ENCODE measurements at regions not wholly inside any gene's neighbourhood (a gene's known extent, or its start where the extent isn't known, plus 50 kb on each side); places are given as distances from the start of the nearest gene placed in this dataset.

DNA sequence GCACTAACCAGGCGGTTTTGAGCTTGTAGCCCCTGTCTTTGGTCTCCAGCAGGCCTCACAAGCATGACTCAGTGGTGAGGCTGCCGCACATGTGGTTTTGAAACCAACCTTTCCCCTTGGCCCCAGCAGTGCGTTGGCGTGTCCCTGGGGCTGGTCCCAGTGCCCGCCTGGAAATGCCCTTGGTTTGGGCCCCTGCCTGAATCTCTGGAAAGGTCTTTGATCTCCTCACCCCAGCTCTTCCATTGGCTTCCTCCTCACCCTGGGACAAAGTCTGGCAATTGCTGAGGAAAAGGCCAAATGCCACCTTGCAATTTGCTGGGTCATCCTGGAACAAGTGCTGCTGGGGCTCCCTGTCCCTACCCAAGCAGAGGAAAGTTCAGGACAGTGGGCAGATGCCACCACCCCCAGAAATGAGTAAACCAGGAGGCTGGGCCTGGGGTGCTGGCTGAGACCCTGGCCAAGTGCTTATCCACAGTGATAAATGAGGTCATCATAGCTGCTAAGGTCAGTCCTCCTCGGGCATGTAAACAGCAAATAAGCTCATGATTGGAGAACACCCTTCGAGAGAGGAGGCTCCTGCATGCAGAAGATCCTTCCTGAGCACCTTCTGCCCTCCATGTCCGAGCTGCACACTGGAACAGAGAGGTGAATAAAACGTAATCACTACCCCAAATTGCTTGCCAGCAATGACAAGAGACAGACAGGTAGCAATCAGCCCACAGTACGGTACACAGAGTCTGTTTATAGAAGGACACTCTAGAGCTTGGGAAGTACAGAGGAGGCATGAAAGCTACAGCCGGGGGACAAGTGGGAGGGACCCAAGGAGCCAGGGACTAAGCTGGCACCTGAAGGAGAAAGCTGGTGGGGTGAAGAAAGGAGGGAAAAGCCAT lies 98.9 kb upstream of the CPEB4 start:
- no peak for TF ChIP-seq POLR2A (IDR thresholded peaks at IDR 0.05; ENCODE audit: low read depth, low read length)
- FAIRE-seq, result peak; percentile 84
- peak; percentile 95 for DNase-seq (ENCODE audit: insufficient read length, low spot score)

GRCh38 chr5:173790177-173790719 lies 97.9 kb upstream of the CPEB4 start:
- no peak for TF ChIP-seq POLR2A (IDR thresholded peaks at IDR 0.05; ENCODE audit: low read depth, low read length)
- no peak for DNase-seq (ENCODE audit: insufficient read length, low spot score)
- FAIRE-seq, result no peak

DNA sequence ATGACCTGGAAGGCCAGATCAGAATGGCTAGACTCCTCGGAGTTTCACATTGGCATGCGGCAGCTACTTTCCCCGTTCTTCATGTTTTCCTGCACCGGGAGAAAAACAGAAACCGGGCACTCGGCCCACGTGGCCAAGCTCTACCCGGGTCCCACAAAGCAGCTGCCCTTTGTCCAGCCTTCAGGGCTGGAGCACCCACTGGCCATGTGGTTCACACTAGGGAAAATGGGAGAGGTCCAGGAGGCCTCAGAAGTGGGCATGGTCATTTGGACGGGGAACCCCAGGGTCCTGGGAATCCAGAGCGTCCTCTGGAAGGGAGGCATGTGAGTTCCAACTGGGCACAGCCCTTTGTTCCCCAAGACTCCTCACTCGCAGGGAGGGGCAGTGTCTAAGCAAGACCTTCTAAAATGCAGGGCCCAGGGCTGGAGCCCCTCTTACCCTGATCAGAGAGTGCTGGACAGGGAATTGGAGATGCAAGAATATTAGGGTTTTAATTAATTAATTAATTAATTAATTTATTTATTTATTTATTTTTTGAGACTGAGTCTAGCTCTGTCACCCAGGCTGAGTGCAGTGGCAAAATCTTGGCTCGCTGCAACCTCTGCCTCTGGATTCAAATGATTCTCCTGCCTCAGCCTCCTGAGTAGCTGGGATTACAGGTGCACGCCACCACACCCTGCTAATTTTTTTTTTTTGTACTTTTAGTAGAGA lies 97.2 kb upstream of the CPEB4 start:
- no peak for DNase-seq (ENCODE audit: insufficient read length, low spot score)
- no peak for TF ChIP-seq POLR2A (IDR thresholded peaks at IDR 0.05; ENCODE audit: low read depth, low read length)
- FAIRE-seq, result no peak

DNA sequence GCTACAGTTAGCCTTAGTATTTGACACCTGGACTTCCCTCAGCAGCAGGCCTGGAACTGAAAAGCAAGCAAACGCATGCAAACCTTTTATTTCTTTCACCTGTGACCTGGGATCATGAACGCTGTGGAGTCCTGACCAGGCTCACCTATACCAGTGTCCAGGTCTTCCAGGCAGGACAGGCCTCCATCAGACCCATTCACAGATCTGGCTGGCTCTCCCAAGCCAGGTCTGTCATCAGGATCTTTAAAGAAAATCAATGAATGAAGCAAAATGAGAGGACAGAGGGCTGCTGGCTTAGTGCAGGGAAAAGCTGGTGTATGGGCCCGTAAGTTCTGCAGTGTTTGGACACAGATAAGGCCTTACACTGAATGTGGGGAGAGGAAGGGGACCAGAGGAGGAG lies 96.3 kb upstream of the CPEB4 start:
- no peak for TF ChIP-seq POLR2A (IDR thresholded peaks at IDR 0.05; ENCODE audit: low read depth, low read length)
- no peak for FAIRE-seq

DNA sequence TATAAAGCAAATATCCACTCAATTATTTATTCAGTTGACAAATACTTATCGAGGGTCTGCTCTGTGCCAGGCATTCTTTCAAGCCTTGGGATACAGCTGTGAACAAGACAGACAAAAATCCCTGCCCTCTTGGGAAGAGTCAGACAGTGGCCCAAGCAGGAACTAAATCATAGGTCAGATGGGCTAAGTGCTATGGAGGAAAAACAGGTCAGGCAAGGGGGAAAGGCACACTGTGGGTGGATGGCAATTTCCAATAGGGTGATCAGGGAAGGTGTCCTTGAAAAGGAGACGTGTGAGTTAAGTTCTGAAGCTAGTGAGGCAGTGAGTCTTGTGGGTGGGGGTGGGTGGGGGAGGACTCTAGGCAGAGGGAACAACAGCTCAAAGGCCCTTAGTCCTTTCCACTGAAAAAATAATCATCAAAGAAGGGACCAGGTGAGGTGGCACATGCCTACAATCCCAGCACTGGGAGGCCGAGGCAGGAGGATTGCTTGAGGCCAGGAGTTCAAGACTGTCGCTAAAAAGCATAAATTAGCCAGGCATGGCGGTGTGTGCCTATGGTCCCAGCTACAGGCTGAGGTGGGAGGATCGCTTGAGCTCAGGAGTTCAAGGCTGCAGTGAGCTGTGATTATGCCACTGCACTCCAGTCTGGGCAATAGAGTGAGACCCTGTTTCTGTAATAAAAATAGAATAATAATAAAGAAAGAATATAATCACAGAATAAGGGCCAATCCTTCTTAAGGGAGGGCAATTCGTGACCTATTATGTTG lies 95.2 kb upstream of the CPEB4 start:
- no peak for TF ChIP-seq POLR2A (IDR thresholded peaks at IDR 0.05; ENCODE audit: low read depth, low read length)
- DNase-seq (ENCODE audit: insufficient read length, low spot score), result no peak
- no peak for FAIRE-seq

More for the DNA sequence above, 96.3 kb upstream of the CPEB4 start:
- no peak for DNase-seq (ENCODE audit: insufficient read length, low spot score)

DNA sequence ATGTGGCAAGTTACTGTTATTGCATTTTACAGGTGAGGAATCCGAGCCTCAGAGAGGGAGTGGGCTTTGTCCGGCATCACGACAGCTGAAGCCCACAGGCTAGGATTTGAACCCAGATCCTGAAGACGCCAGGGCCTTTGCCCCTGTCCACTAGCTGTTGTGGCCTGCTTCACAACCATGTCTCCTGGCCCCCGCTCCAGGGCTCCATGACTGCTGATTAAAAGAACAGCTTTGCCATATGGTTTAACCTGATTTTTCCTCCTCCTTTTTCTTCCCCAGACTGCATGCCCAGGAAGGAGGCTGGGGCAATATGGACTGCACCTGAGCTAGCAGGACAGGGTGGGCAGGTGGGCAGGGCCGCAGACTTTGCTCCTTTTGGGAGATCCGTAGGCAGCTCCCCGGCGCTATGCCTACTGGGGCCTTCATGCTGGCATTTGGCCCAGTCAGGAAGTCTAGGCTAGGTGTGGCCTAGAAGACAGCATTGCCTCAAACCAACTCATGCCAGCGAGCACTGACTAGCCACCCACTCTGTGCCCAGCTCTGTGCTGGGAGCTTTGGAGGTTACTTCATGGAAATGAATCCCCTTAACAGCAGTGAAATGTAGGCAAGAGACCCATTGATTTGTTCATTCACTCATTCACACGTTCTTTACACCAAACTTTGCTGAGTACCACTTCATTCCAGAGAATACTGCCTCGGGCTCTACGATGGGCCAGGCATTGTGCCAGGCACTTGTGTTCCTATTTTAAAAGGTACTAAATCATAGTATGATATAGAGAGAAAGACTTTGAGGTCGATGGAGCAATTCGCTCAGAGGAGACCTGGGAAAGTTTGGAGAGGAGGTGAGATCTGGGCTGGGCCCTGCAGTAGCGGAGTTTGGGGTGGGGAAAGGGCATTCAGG lies 94.3 kb upstream of the CPEB4 start:
- FAIRE-seq (no peak), DNase-seq (ENCODE audit: insufficient read length, low spot score) (no peak)
- TF ChIP-seq POLR2A (IDR thresholded peaks at IDR 0.05; ENCODE audit: low read depth, low read length), result no peak

- DNase-seq (ENCODE audit: insufficient read length, low spot score), result no peak
- no peak for FAIRE-seq
- no peak for TF ChIP-seq POLR2A (IDR thresholded peaks at IDR 0.05; ENCODE audit: low read depth, low read length)
Measured at GRCh38 chr5:173794901-173795416, 93.2 kb upstream of the CPEB4 start.

DNA sequence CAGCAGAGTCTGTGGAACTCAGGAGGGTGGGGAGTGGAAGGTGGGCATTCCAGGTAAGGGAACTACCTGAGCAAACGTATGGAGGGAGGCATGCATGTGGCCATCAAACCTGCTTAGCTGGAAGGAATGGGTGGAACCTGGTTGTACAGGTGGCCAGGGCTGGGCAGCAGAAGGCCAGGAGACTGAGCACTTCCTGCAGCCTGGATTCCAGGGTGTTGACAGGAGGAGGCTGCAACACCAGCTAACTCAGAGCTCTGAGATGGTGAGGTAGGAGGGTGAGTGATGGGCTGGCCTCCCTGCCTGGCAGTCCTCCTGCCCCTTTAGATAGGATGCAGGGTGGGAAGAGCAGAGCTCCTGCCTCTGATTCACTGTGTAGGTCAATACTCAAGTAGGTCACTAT lies 92.5 kb upstream of the CPEB4 start:
- DNase-seq (ENCODE audit: insufficient read length, low spot score), result no peak
- no peak for TF ChIP-seq POLR2A (IDR thresholded peaks at IDR 0.05; ENCODE audit: low read depth, low read length)
- no peak for FAIRE-seq

DNA sequence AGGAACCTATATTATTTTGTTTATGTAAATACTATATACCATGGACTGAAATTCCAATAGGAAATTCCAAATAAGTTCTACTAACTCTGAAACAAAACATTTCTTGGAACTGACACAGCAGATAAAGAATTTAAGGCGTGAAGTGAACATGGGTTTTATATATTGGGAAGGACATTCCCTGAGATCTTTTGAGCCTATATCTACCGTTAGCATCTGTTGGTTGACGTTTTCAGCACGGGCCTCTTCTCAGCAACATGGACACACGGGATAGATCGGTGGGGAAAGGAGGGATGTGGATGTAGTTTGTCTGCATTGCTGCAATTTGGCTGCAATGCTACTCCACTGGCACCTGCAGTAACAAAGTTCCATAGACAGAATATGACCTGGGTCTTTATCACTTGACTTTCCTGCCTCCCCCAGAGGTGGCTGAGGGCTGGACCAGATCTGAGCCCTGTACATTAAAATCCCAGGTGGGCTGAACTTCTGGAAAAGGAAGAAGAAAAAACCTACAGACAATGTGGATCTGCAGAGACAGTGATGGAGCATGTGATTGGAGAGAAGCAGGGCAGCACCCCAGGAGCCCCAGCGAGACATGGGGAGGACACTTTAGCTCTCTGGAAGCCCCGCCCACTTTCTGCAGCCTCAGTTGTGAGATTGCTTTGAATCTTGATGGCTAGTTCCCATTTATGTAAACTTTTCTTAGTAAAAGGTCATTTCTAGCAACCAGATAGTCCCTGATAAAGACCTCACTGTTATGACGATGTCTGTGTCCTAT lies 91.2 kb upstream of the CPEB4 start:
- TF ChIP-seq POLR2A (IDR thresholded peaks at IDR 0.05; ENCODE audit: low read depth, low read length), result no peak
- DNase-seq (ENCODE audit: insufficient read length, low spot score) (no peak), FAIRE-seq (no peak)

GRCh38 chr5:173798127-173798810 lies 89.9 kb upstream of the CPEB4 start:
- TF ChIP-seq POLR2A (IDR thresholded peaks at IDR 0.05; ENCODE audit: low read depth, low read length), result no peak
- FAIRE-seq, result no peak
- DNase-seq (ENCODE audit: insufficient read length, low spot score), result no peak

DNA sequence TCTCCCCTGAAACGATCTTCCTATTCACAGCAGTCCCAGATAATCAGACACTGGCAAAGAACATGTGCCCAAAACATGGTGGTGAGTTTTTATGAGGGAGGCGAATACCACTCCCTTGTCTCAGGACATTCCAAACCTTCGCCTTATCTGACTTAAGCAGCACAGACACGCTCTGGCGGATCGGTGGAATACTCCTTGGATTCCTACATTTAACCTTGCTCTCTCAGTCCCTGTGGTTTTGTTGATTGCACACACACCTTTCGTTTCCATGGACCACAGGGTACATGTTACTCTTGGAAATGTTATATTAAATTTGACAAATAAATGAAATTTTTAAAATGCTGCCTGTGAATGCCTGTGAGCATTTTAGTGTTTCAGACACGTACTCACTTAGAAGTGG lies 87.8 kb upstream of the CPEB4 start:
- DNase-seq (ENCODE audit: insufficient read length, low spot score) (no peak), FAIRE-seq (no peak)
- no peak for TF ChIP-seq POLR2A (IDR thresholded peaks at IDR 0.05; ENCODE audit: low read depth, low read length)

DNA sequence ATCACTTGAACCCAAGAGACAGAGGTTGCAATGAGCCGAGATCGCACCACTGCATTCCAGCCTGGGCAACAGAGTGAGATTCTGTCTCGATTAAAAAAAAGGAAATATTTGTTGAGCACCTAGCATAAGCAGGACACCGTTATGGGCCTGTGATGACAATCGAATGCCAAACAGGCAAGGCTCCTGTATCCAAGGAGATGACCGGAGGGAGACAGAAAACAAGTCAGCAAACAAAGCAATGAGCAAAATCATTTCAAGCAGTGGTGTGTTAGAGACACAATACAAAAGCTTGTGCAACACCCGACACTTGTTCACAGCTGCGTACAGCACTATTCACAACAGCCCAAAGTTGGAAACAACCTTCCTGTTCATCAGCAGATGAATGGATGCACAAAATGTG lies 87.1 kb upstream of the CPEB4 start:
- no peak for FAIRE-seq
- no peak for TF ChIP-seq POLR2A (IDR thresholded peaks at IDR 0.05; ENCODE audit: low read depth, low read length)
- DNase-seq (ENCODE audit: insufficient read length, low spot score), result no peak
